Endodermal cell (in vitro differentiated cells): ENCODE measurements at regions not wholly inside any gene's neighbourhood (a gene's known extent, or its start where the extent isn't known, plus 50 kb on each side); places are given as distances from the start of the nearest gene placed in this dataset.

ENCODE experiments used
- DNase-seq: peaks from one replicate; pipeline ENCODE4 v3.0.0-alpha.2; 2017
- H3K27ac ChIP-seq: 2 replicates; pipeline ENCODE4 v1.5.1; 2013; ENCODE audit warnings: mild to moderate bottlenecking, low read depth, low read length, moderate library complexity
- H3K27me3 ChIP-seq: 2 replicates; pipeline ENCODE4 v1.6.1; 2013; ENCODE audit warnings: mild to moderate bottlenecking, low read length, moderate library complexity; ENCODE audit not compliant: insufficient read depth, control insufficient read depth, poor library complexity, severe bottlenecking
- H3K36me3 ChIP-seq: 2 replicates; pipeline ENCODE4 v1.7.0; 2013; ENCODE audit warnings: mild to moderate bottlenecking, low read length, moderate library complexity; ENCODE audit not compliant: control insufficient read depth, insufficient read depth
- H3K4me1 ChIP-seq: one replicate; pipeline ENCODE4 v1.7.0; 2013; ENCODE audit warnings: low read length; ENCODE audit not compliant: control insufficient read depth, insufficient read depth
- H3K4me3 ChIP-seq: 2 replicates; pipeline ENCODE4 v1.5.1; 2013; ENCODE audit warnings: mild to moderate bottlenecking, low read length, moderate library complexity
- H3K9ac ChIP-seq: 2 replicates; pipeline ENCODE4 v1.6.1; 2013; ENCODE audit warnings: mild to moderate bottlenecking, low read length, moderate library complexity; ENCODE audit not compliant: poor library complexity, severe bottlenecking; ENCODE audit errors: extremely low read depth
- H3K9me3 ChIP-seq: 2 replicates; pipeline ENCODE4 v1.6.1; 2013; ENCODE audit warnings: mild to moderate bottlenecking, low read length, moderate library complexity; ENCODE audit not compliant: control insufficient read depth
- H3K27ac Mint-ChIP-seq: 2 replicates; pipeline ENCODE4 v1.8.0; 2020; ENCODE audit warnings: mixed read lengths
- H3K27me3 Mint-ChIP-seq: 2 replicates; pipeline ENCODE4 v1.8.0; 2021; ENCODE audit warnings: mild to moderate bottlenecking, mixed read lengths; ENCODE audit not compliant: insufficient read depth
- H3K36me3 Mint-ChIP-seq: 2 replicates; pipeline ENCODE4 v1.8.0; 2020; ENCODE audit warnings: low read depth, mixed read lengths
- H3K4me1 Mint-ChIP-seq: 2 replicates; pipeline ENCODE4 v1.8.0; 2020; ENCODE audit warnings: mixed read lengths
- H3K4me3 Mint-ChIP-seq: 2 replicates; pipeline ENCODE4 v1.8.0; 2020; ENCODE audit warnings: mild to moderate bottlenecking, moderate library complexity, mixed read lengths
- H3K9me3 Mint-ChIP-seq: 2 replicates; pipeline ENCODE4 v1.8.0; 2020; ENCODE audit warnings: mild to moderate bottlenecking, mixed read lengths
- CTCF ChIP-seq: fragments of 200-600 bp; sonication (generic); conservative IDR thresholded peaks from 2 replicates; pipeline ENCODE4 v1.5.0; 2021; ENCODE audit warnings: antibody characterized with exemption, mild to moderate bottlenecking
- WGBS, 2 experiments: methylation state at CpG; one replicate each; pipeline versions ENCODE4 v1.1.5 to v1.1.7; 2013; ENCODE audit warnings: missing lambda C conversion rate in 2 of 2, mixed read lengths in 1 of 2; ENCODE audit not compliant: insufficient coverage in 1 of 2, insufficient read length in 1 of 2; 5-methylcytosine and 5-hydroxymethylcytosine counted together

GRCh38 chr5:40089269-40089668 is 590.4 kb upstream of the PTGER4 start:
- H3K27me3 ChIP-seq, result no peaks in the 10 kb centered on the region
- H3K4me1 Mint-ChIP-seq, result no peaks in the 10 kb centered on the region
- H3K36me3 ChIP-seq, result no peaks in the 10 kb centered on the region
- H3K4me1 ChIP-seq, result no peaks in the 10 kb centered on the region
- no peak overlapping the region for H3K4me3 Mint-ChIP-seq
- no peak overlapping the region for H3K27ac ChIP-seq
- H3K36me3 Mint-ChIP-seq, result no peaks in the 10 kb centered on the region
- H3K27ac Mint-ChIP-seq, result no peak overlapping the region
- no peak for DNase-seq
- peaks cover 69% of the 10 kb centered on the region for H3K9me3 Mint-ChIP-seq
- peaks cover 70% of the 10 kb centered on the region for H3K9me3 ChIP-seq
- no peak overlapping the region for H3K9ac ChIP-seq
- no peak overlapping the region for H3K4me3 ChIP-seq
- TF ChIP-seq CTCF, result no peak
- no peaks in the 10 kb centered on the region for H3K27me3 Mint-ChIP-seq

- Mint-ChIP-seq H3K36me3 (no peaks in the 10 kb centered on the region), H3K27me3 (no peaks in the 10 kb centered on the region), H3K4me3 (no peak overlapping the region), H3K27ac (no peak overlapping the region), H3K4me1 (no peaks in the 10 kb centered on the region), H3K9me3 (peaks cover 56% of the 10 kb centered on the region)
- no peaks in the 10 kb centered on the region for H3K4me1 ChIP-seq
- peaks cover 28% of the 10 kb centered on the region for H3K9me3 ChIP-seq
- 100% methylated on average over 1 of the region's 1 CpG; no CpG with 5 or more reads in 1 of the 2 experiments for WGBS, 2 experiments
- H3K27me3 ChIP-seq, result no peaks in the 10 kb centered on the region
- no peak overlapping the region for H3K27ac ChIP-seq
- no peak for DNase-seq
- no peak overlapping the region for H3K9ac ChIP-seq
- no peaks in the 10 kb centered on the region for H3K36me3 ChIP-seq
- TF ChIP-seq CTCF, result no peak
- H3K4me3 ChIP-seq, result no peak overlapping the region
These were observed 595.1 kb upstream of the PTGER4 start for GRCh38 chr5:40084614-40085013.

- H3K27ac ChIP-seq, result no peak overlapping the region
- DNase-seq, result no peak
- H3K4me3 Mint-ChIP-seq, result no peak overlapping the region
- no peak for TF ChIP-seq CTCF
- no peaks in the 10 kb centered on the region for H3K27me3 Mint-ChIP-seq
- no peak overlapping the region for H3K9ac ChIP-seq
- H3K9me3 Mint-ChIP-seq, result peaks cover 42% of the 10 kb centered on the region
- no peaks in the 10 kb centered on the region for H3K27me3 ChIP-seq
- H3K27ac Mint-ChIP-seq, result no peak overlapping the region
- H3K4me1 Mint-ChIP-seq, result no peaks in the 10 kb centered on the region
- no peak overlapping the region for H3K4me3 ChIP-seq
- H3K36me3 ChIP-seq, result no peaks in the 10 kb centered on the region
- H3K36me3 Mint-ChIP-seq, result no peaks in the 10 kb centered on the region
- peaks cover 11% of the 10 kb centered on the region for H3K9me3 ChIP-seq
- no CpG with 5 or more reads among the region's 1 CpG for WGBS, 2 experiments
- H3K4me1 ChIP-seq, result no peaks in the 10 kb centered on the region
These were observed 597.4 kb upstream of the PTGER4 start for GRCh38 chr5:40082313-40082712.
